ENCODE measurements at regions not wholly inside any gene's neighbourhood (a gene's known extent, or its start where the extent isn't known, plus 50 kb on each side); places are given as distances from the start of the nearest gene placed in this dataset.
"Not testable (repeated sequence)": the region's sequence is repeated elsewhere in the genome, so short reads cannot be mapped to it uniquely, and the experiment has no call there.

DNA sequence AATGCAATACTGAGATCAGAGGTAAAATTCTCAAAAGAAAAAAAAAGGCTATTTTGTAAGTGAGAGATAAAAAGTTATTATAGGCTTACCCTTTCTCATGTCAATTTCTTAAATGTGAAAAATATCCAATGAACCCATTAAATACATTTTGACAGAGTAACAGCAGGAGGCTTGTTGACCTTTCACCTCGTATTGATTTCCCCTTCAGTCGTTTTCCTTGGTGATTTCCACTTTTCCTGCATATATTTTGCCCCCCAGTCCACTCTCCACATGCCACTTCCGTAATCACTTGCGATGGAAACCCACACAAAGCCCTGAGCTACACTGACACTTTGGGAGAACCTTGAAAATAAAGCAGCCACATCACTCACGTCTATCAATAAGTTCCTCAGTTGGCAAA lies 248.1 kb upstream of the OBI1 start:
- H3K36me3 ChIP-seq (ENCODE audit: control insufficient read depth, insufficient read depth, low read length, severe bottlenecking), result no peaks in the 10 kb centered on the region
- no peak overlapping the region for H3K9ac ChIP-seq (ENCODE audit: low read length)
- H3K4me3 ChIP-seq (ENCODE audit: low read length), result no peak overlapping the region
- DNase-seq (ENCODE audit: low read depth), result no peak
- no peaks in the 10 kb centered on the region for H3K27me3 ChIP-seq (replicated peaks; ENCODE audit: control insufficient read depth, insufficient read depth, low read length)
- H3K4me1 ChIP-seq (ENCODE audit: control insufficient read depth, insufficient read depth, low read length), result no peaks in the 10 kb centered on the region
- H3K9me3 ChIP-seq (ENCODE audit: control insufficient read depth, low read length), result no peaks in the 10 kb centered on the region

DNA sequence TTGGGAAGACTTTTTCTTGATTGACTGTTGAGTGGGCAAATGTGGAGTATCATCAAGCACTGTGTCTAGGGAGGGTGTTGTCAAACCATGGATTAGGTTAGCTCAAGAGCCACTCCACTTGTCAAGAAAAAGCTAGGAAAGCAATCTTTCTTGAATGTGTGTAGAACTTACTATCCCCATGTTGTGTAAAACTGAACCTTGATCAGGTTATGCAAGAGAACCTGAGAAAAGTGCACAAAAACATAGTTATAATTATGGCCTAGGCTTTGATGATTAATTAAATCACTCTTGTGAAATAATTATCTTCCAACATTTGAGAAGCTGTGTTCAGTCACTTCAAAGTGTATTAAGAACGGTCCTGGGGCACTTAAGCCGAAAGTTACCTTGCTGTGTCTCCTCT lies 238.2 kb upstream of the OBI1 start:
- DNase-seq (ENCODE audit: low read depth), result no peak
- H3K4me1 ChIP-seq (ENCODE audit: control insufficient read depth, insufficient read depth, low read length), result no peaks in the 10 kb centered on the region

DNA sequence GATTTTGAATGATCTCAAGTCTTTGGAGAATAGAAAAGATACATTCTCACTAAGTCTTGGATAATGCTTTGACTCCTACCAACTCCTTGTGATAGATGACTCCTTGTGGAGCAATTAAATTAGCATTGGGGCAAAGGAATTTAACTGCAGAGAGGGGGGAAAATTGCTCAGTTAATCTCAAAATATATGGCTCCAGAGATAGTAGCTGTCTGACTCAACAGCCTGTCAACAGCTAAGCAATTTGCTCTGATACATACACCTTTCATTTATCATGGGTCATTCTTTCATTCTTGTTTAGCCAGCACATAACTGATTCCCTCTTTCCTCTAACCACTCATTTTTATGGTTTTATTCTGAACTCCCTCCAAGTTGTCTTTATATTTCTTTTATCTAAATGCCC lies 225.6 kb upstream of the OBI1 start:
- no peak for DNase-seq (ENCODE audit: low read depth)
- H3K4me1 ChIP-seq (ENCODE audit: control insufficient read depth, insufficient read depth, low read length), result no peaks in the 10 kb centered on the region
- H3K9ac ChIP-seq (ENCODE audit: low read length), result no peak overlapping the region
- H3K27me3 ChIP-seq (replicated peaks; ENCODE audit: control insufficient read depth, insufficient read depth, low read length), result no peaks in the 10 kb centered on the region
- no peaks in the 10 kb centered on the region for H3K9me3 ChIP-seq (ENCODE audit: control insufficient read depth, low read length)
- H3K4me3 ChIP-seq (ENCODE audit: low read length), result no peak overlapping the region
- no peaks in the 10 kb centered on the region for H3K36me3 ChIP-seq (ENCODE audit: control insufficient read depth, insufficient read depth, low read length, severe bottlenecking)

More for the DNA sequence above, 238.2 kb upstream of the OBI1 start:
- H3K27me3 ChIP-seq (replicated peaks; ENCODE audit: control insufficient read depth, insufficient read depth, low read length), result no peaks in the 10 kb centered on the region
- H3K9me3 ChIP-seq (ENCODE audit: control insufficient read depth, low read length), result no peaks in the 10 kb centered on the region
- no peak overlapping the region for H3K9ac ChIP-seq (ENCODE audit: low read length)
- H3K4me3 ChIP-seq (ENCODE audit: low read length), result no peak overlapping the region
- H3K36me3 ChIP-seq (ENCODE audit: control insufficient read depth, insufficient read depth, low read length, severe bottlenecking), result no peaks in the 10 kb centered on the region

DNA sequence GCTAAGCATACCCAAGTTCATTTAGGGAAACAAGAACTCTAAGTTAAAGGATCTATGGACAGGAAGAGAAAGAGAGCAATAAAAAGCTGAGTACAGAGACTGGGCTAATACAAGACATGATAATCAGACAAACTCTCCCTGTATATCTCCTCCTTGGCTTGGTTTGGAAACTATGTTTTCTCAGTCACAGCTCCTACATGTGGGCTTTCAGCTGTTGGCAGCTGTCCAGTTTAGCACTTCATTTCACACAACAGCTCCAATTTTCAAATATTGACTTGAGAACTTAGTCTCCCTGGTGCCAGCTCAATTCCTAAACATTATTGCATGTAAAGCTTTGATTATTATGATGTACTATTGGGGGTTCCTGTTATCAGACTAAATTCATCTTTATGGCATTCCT lies 222.8 kb upstream of the OBI1 start:
- DNase-seq (ENCODE audit: low read depth), result no peak
- Histone ChIP-seq H3K4me3 (ENCODE audit: low read length) (no peak overlapping the region), H3K4me1 (ENCODE audit: control insufficient read depth, insufficient read depth, low read length) (no peaks in the 10 kb centered on the region), H3K9ac (ENCODE audit: low read length) (no peak overlapping the region), H3K36me3 (ENCODE audit: control insufficient read depth, insufficient read depth, low read length, severe bottlenecking) (no peaks in the 10 kb centered on the region), H3K27me3 (replicated peaks; ENCODE audit: control insufficient read depth, insufficient read depth, low read length) (no peaks in the 10 kb centered on the region), H3K9me3 (ENCODE audit: control insufficient read depth, low read length) (peaks cover 5% of the 10 kb centered on the region)

DNA sequence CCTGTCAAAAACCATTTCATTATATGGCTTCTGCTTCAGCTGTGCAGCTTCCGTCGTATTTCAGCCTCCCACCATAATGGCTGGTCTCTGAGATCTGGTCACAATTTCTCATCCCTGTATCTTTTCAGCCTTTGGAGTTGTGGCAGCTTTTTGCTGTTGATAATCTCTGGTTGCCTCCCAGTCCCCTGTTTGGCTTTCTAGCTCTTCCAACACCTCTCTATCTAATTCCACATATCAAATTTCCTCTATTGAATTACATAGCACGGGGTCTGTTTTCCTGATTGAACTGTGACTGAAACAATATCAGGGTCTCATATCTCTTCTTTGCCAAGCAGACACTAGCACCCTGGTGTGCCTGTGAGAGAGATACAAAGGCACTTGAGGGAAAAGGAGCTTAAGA lies 222.1 kb upstream of the OBI1 start:
- no peaks in the 10 kb centered on the region for H3K36me3 ChIP-seq (ENCODE audit: control insufficient read depth, insufficient read depth, low read length, severe bottlenecking)
- DNase-seq (ENCODE audit: low read depth), result no peak
- no peak overlapping the region for H3K9ac ChIP-seq (ENCODE audit: low read length)
- H3K4me3 ChIP-seq (ENCODE audit: low read length), result no peak overlapping the region
- H3K27me3 ChIP-seq (replicated peaks; ENCODE audit: control insufficient read depth, insufficient read depth, low read length), result no peaks in the 10 kb centered on the region
- peaks cover 5% of the 10 kb centered on the region for H3K9me3 ChIP-seq (ENCODE audit: control insufficient read depth, low read length)
- no peaks in the 10 kb centered on the region for H3K4me1 ChIP-seq (ENCODE audit: control insufficient read depth, insufficient read depth, low read length)

DNA sequence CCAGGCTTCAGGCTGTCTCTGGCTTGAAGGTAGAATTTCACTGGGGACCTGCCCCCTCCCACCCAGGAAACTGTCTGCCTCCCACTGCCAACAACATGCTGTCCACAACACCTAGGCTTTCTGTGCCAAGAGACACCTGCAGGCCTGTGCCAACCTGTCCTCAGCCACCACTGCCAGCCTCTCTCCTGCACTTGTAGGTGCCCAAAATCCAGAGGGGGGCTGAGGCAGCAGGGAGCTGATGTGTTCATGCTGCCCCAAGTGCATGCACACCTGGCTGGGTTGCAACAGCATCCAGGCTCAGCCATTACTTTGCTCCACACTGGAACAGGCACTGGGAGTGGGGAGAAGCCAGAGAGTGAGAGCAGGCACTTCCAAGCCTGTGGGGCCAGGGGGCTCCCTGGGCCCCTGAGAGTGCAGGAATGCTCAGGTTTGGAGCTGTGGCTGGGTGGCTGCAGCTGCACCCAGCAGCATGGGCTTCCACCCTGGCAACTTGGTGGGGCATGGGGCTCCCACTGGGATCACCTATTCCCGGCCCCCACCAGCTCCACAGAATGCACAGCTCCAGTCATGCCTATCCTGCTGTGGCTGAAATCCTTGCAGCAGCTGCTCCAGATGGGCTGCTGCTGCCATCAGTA lies 218.1 kb upstream of the OBI1 start:
- Histone ChIP-seq H3K9ac (ENCODE audit: low read length) (no peak overlapping the region), H3K27me3 (replicated peaks; ENCODE audit: control insufficient read depth, insufficient read depth, low read length) (no peaks in the 10 kb centered on the region), H3K4me3 (ENCODE audit: low read length) (no peak overlapping the region), H3K4me1 (ENCODE audit: control insufficient read depth, insufficient read depth, low read length) (no peaks in the 10 kb centered on the region), H3K36me3 (ENCODE audit: control insufficient read depth, insufficient read depth, low read length, severe bottlenecking) (no peaks in the 10 kb centered on the region), H3K9me3 (ENCODE audit: control insufficient read depth, low read length) (peaks cover 5% of the 10 kb centered on the region)
- no peak for DNase-seq (ENCODE audit: low read depth)

DNA sequence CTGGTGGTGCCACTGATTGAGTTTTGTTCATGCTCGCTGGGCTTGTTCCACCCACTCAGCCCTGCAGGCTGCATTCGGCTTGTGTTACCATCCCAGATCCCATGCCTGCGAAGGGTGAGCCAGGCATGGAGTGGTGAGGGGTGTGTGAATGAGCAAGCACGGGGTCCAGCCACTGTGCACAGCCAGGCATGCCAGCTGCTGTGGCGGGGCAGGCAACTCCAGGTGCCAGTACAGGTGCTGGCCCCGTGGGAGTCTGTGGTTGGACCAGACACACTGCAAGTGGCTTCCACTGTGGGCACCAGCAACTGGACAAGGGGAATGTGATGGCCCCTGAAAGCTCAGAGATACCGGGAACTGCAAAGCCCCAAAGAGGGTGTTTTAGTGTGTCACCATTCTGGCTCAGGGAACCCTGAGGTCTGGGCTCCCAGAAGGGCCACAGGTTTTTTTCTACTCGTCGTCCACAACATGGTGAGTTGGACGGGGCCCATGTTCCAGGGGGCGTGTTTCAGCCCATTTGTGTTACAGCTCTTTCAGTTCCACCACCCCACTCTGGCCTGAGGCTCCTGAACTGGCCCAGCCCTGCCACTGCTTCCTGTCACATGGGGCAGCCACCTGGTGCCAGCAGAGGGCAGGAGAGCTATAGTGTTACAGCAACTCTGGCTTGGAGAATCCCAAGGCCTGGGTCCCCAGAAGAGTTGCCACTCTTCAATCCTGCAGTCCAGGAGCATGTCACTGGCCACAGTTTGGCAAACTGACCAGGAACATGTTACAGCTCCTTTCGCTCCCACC lies 217.0 kb upstream of the OBI1 start:
- Histone ChIP-seq H3K36me3 (ENCODE audit: control insufficient read depth, insufficient read depth, low read length, severe bottlenecking) (no peaks in the 10 kb centered on the region), H3K4me3 (ENCODE audit: low read length) (no peak overlapping the region), H3K27me3 (replicated peaks; ENCODE audit: control insufficient read depth, insufficient read depth, low read length) (no peaks in the 10 kb centered on the region), H3K4me1 (ENCODE audit: control insufficient read depth, insufficient read depth, low read length) (no peaks in the 10 kb centered on the region), H3K9me3 (ENCODE audit: control insufficient read depth, low read length) (peaks cover 5% of the 10 kb centered on the region), H3K9ac (ENCODE audit: low read length) (no peak overlapping the region)
- no peak for DNase-seq (ENCODE audit: low read depth)

DNA sequence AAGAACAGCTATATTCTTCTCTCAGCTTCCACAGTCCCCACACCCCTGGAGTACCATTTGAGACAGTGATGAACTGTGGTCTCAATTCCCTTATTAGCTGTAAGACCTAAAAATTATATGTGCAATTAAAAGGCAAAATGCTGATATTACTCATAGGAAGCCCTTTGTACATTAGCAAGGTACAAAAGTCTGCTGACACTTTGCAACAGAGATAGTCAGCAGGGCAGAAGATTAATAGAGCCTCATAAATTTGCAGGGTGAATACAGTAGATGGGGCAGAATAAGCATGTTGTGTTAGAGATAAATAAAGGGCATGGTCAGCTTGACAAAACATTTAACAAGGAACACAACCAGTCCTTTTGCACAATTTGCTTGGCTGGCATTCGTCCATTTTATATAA lies 210.0 kb upstream of the OBI1 start:
- DNase-seq (ENCODE audit: low read depth), result no peak
- Histone ChIP-seq H3K27me3 (replicated peaks; ENCODE audit: control insufficient read depth, insufficient read depth, low read length) (no peaks in the 10 kb centered on the region), H3K9me3 (ENCODE audit: control insufficient read depth, low read length) (peaks cover 2% of the 10 kb centered on the region), H3K9ac (ENCODE audit: low read length) (no peak overlapping the region), H3K36me3 (ENCODE audit: control insufficient read depth, insufficient read depth, low read length, severe bottlenecking) (no peaks in the 10 kb centered on the region), H3K4me1 (ENCODE audit: control insufficient read depth, insufficient read depth, low read length) (no peaks in the 10 kb centered on the region), H3K4me3 (ENCODE audit: low read length) (no peak overlapping the region)

DNA sequence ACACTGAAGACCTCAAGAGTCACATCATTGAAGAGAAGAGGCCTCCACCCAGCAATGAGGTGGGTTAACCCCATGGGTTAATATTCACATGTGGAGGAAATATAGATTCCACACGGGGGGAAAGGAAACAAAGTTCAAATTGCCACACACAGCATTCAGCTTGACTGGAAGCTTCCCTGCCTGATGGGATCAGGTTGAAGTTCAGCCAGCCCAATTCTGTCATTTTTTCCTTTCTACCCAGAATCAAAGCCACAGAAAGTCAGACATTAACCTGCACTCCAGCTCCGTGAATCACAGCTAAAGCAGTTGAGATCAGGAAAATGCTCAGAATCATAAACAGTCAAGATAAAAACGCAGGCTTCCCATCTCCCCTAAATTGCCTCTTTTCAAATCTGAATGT lies 208.7 kb upstream of the OBI1 start:
- no peaks in the 10 kb centered on the region for H3K36me3 ChIP-seq (ENCODE audit: control insufficient read depth, insufficient read depth, low read length, severe bottlenecking)
- no peak overlapping the region for H3K4me3 ChIP-seq (ENCODE audit: low read length)
- H3K27me3 ChIP-seq (replicated peaks; ENCODE audit: control insufficient read depth, insufficient read depth, low read length), result no peaks in the 10 kb centered on the region
- no peak for DNase-seq (ENCODE audit: low read depth)
- peaks cover 2% of the 10 kb centered on the region for H3K9me3 ChIP-seq (ENCODE audit: control insufficient read depth, low read length)
- H3K9ac ChIP-seq (ENCODE audit: low read length), result no peak overlapping the region
- H3K4me1 ChIP-seq (ENCODE audit: control insufficient read depth, insufficient read depth, low read length), result no peaks in the 10 kb centered on the region

DNA sequence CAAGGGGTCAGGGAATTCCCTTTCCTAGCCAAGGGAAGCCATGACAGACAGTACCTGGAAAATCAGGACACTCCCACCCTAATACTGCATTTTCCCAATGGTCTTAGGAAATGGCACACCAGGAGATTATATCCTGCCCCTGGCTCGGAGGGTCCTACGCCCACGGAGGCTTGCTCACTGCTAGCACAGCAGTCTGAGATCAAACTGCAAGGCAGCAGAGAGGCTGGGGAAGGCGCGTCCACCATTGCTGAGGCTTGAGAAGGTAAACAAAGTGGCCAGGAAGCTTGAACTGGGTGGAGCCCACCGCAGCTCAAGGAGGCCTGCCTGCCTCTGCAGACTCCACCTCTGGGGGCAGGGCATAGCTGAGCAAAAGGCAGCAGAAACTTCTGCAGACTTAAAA lies 207.1 kb upstream of the OBI1 start:
- not testable (repeated sequence) for DNase-seq (ENCODE audit: low read depth); H3K4me3 ChIP-seq (ENCODE audit: low read length); H3K27me3 ChIP-seq (replicated peaks; ENCODE audit: control insufficient read depth, insufficient read depth, low read length); H3K36me3 ChIP-seq (ENCODE audit: control insufficient read depth, insufficient read depth, low read length, severe bottlenecking); H3K9ac ChIP-seq (ENCODE audit: low read length); H3K9me3 ChIP-seq (ENCODE audit: control insufficient read depth, low read length); H3K4me1 ChIP-seq (ENCODE audit: control insufficient read depth, insufficient read depth, low read length)

DNA sequence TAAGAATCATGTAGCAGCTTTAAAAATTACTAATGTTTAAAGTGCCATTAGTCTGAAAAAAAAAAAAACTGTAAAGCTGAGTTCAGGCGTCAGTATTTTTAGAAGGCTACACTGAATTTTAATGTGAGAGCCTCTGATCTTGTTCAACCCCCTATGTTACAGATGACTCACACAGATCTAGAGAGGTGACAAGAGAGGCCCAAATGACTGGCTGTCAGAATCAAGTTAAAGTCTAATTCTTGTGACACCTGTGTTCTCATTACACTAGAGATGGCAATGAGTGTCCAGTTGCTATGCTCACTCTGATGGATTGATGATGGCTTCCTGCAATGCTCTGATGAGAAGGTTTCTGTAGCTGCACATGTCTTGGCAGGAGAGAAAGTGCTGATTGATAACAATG lies 203.5 kb upstream of the OBI1 start:
- Histone ChIP-seq H3K9ac (ENCODE audit: low read length) (no peak overlapping the region), H3K27me3 (replicated peaks; ENCODE audit: control insufficient read depth, insufficient read depth, low read length) (no peaks in the 10 kb centered on the region), H3K9me3 (ENCODE audit: control insufficient read depth, low read length) (peaks cover 2% of the 10 kb centered on the region), H3K4me1 (ENCODE audit: control insufficient read depth, insufficient read depth, low read length) (no peaks in the 10 kb centered on the region), H3K4me3 (ENCODE audit: low read length) (no peak overlapping the region), H3K36me3 (ENCODE audit: control insufficient read depth, insufficient read depth, low read length, severe bottlenecking) (no peaks in the 10 kb centered on the region)
- no peak for DNase-seq (ENCODE audit: low read depth)

DNA sequence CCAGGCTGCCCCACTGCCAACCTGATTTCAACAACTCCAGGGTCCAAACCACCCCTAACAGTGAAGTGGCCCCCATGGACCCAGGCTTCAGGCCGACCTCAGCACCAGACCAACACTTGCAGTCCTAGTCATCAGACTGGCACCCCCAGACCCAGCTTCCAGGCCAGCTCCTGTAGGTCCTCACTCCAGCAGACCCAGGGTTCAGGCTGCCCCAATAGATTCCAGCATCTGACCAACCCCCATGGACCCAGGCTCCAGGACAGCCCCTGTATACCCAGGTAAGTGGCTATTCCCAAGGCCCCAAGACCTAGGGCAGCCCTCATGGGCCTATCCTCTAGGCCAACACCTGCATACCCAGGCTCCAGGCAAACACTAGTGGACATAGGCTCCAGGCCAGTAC lies 193.8 kb upstream of the OBI1 start:
- DNase-seq (ENCODE audit: low read depth), result no peak

More for the DNA sequence above, 193.8 kb upstream of the OBI1 start:
- no peak overlapping the region for H3K9ac ChIP-seq (ENCODE audit: low read length)
- no peaks in the 10 kb centered on the region for H3K27me3 ChIP-seq (replicated peaks; ENCODE audit: control insufficient read depth, insufficient read depth, low read length)
- H3K4me3 ChIP-seq (ENCODE audit: low read length), result no peak overlapping the region
- no peaks in the 10 kb centered on the region for H3K36me3 ChIP-seq (ENCODE audit: control insufficient read depth, insufficient read depth, low read length, severe bottlenecking)
- H3K4me1 ChIP-seq (ENCODE audit: control insufficient read depth, insufficient read depth, low read length), result no peaks in the 10 kb centered on the region
- H3K9me3 ChIP-seq (ENCODE audit: control insufficient read depth, low read length), result peaks cover 13% of the 10 kb centered on the region

Measured in adipocyte (in vitro differentiated cells).